B cell (primary cell): ENCODE measurements at regions not wholly inside any gene's neighbourhood (a gene's known extent, or its start where the extent isn't known, plus 50 kb on each side); places are given as distances from the start of the nearest gene placed in this dataset.

Experiments
- EZH2 ChIP-seq: IDR thresholded peaks from 2 replicates; pipeline ENCODE4 v1.6.1; 2012; ENCODE audit warnings: borderline replicate concordance, low read depth, mild to moderate bottlenecking, moderate library complexity, low read length; ENCODE audit not compliant: insufficient read depth, poor library complexity, severe bottlenecking
- TF ChIP-seq, protein P1 (sequence below): fragments of 200-600 bp; IDR thresholded peaks from one replicate; pipeline ENCODE4 v1.8.0; 2022; ENCODE audit warnings: antibody characterized with exemption, mild to moderate bottlenecking

DNA sequence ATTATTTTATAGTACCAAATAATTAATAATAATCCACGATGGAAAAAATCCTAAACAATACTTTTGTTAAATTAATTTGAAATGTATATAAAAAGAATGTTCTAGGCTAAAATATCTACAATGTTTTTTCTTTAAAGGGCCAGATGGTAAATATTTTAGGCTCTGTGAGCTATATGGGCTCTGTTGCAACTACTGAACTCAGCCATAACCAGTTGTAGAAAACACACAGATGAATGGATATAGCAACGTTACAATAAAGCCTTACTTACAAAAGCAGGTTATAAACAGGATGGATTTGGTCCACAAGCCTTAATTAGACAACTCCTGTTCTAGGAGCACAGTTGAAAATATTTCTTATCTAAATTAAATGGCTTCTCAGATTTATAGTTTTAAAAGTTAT is 245.2 kb downstream of the KCNC2 start:
- TF ChIP-seq EZH2, result no peak
- TF ChIP-seq, protein P1, sequence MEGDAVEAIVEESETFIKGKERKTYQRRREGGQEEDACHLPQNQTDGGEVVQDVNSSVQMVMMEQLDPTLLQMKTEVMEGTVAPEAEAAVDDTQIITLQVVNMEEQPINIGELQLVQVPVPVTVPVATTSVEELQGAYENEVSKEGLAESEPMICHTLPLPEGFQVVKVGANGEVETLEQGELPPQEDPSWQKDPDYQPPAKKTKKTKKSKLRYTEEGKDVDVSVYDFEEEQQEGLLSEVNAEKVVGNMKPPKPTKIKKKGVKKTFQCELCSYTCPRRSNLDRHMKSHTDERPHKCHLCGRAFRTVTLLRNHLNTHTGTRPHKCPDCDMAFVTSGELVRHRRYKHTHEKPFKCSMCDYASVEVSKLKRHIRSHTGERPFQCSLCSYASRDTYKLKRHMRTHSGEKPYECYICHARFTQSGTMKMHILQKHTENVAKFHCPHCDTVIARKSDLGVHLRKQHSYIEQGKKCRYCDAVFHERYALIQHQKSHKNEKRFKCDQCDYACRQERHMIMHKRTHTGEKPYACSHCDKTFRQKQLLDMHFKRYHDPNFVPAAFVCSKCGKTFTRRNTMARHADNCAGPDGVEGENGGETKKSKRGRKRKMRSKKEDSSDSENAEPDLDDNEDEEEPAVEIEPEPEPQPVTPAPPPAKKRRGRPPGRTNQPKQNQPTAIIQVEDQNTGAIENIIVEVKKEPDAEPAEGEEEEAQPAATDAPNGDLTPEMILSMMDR, result no peak
